ENCODE measurements at regions not wholly inside any gene's neighbourhood (a gene's known extent, or its start where the extent isn't known, plus 50 kb on each side); places are given as distances from the start of the nearest gene placed in this dataset.

DNA sequence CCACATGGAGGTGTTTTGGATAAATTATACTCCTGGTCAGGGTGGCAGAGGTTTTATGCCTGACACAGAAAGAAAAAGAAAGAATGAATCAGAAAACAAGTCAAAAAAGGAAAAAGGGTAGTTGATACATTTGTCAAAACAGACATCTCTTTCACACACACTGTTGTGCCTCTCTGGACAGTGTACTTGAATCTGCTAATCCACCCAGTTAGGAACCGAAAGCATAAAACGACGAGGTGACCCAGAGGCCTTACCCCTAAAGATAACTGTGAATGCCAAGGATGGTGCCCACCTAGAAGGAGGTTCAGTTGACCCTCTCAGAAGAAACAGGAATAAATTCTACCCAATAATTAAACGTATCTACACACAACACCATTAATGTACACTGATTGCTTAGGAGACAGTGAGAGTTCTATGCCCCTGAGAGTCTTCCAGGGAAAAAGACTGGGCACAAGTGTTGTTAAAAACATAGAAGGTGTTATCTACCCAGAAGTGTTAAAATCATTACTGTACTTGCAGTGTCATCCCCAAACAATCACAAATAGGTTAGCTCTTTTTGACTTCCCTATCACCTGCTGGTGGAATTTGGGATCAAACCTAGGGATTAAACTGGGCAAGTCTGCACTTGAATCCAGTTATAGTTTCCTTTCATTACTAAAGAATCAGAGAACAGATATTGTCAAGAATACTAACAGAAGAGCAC, 123.2 kb upstream of the DNAJC10 start:
- TF ChIP-seq BHLHE40 (IDR thresholded peaks at IDR 0.05; ENCODE audit: borderline replicate concordance in 1 of 2, low read depth in 2 of 2, low read length in 1 of 2) (no peak), EP300 (IDR thresholded peaks at IDR 0.05; ENCODE audit: borderline replicate concordance in 1 of 2, control insufficient read depth in 1 of 2, low read depth in 2 of 2, low read length in 2 of 2) (no peak), POLR2A (IDR thresholded peaks at IDR 0.05; ENCODE audit: low read depth, low read length) (no peak), GATAD2B (conservative IDR thresholded peaks at IDR 0.05; ENCODE audit: low read depth) (no peak), SUZ12 (IDR thresholded peaks at IDR 0.05; ENCODE audit: unreplicated experiment) (no peak)
- TF ChIP-seq, protein P1, sequence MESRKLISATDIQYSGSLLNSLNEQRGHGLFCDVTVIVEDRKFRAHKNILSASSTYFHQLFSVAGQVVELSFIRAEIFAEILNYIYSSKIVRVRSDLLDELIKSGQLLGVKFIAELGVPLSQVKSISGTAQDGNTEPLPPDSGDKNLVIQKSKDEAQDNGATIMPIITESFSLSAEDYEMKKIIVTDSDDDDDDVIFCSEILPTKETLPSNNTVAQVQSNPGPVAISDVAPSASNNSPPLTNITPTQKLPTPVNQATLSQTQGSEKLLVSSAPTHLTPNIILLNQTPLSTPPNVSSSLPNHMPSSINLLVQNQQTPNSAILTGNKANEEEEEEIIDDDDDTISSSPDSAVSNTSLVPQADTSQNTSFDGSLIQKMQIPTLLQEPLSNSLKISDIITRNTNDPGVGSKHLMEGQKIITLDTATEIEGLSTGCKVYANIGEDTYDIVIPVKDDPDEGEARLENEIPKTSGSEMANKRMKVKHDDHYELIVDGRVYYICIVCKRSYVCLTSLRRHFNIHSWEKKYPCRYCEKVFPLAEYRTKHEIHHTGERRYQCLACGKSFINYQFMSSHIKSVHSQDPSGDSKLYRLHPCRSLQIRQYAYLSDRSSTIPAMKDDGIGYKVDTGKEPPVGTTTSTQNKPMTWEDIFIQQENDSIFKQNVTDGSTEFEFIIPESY (IDR thresholded peaks at IDR 0.05) = no peak
- TF ChIP-seq, protein P2, sequence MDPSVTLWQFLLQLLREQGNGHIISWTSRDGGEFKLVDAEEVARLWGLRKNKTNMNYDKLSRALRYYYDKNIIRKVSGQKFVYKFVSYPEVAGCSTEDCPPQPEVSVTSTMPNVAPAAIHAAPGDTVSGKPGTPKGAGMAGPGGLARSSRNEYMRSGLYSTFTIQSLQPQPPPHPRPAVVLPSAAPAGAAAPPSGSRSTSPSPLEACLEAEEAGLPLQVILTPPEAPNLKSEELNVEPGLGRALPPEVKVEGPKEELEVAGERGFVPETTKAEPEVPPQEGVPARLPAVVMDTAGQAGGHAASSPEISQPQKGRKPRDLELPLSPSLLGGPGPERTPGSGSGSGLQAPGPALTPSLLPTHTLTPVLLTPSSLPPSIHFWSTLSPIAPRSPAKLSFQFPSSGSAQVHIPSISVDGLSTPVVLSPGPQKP (IDR thresholded peaks at IDR 0.05; ENCODE audit: low read depth, low read length) = no peak
- TF ChIP-seq, protein P3, sequence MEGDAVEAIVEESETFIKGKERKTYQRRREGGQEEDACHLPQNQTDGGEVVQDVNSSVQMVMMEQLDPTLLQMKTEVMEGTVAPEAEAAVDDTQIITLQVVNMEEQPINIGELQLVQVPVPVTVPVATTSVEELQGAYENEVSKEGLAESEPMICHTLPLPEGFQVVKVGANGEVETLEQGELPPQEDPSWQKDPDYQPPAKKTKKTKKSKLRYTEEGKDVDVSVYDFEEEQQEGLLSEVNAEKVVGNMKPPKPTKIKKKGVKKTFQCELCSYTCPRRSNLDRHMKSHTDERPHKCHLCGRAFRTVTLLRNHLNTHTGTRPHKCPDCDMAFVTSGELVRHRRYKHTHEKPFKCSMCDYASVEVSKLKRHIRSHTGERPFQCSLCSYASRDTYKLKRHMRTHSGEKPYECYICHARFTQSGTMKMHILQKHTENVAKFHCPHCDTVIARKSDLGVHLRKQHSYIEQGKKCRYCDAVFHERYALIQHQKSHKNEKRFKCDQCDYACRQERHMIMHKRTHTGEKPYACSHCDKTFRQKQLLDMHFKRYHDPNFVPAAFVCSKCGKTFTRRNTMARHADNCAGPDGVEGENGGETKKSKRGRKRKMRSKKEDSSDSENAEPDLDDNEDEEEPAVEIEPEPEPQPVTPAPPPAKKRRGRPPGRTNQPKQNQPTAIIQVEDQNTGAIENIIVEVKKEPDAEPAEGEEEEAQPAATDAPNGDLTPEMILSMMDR (IDR thresholded peaks at IDR 0.05 in 2 of 3, conservative IDR thresholded peaks at IDR 0.05 in 1 of 3; ENCODE audit: control insufficient read depth in 2 of 3, extremely low read depth in 1 of 3, insufficient read depth in 1 of 3, low read depth in 3 of 3, low read length in 3 of 3) = no peak

Data from GM12878 (cell line).